Neural cell (in vitro differentiated cells): ENCODE measurements at regions not wholly inside any gene's neighbourhood (a gene's known extent, or its start where the extent isn't known, plus 50 kb on each side); places are given as distances from the start of the nearest gene placed in this dataset.

Experiments
- H2AFZ ChIP-seq: fragments of 200-600, 300-800 bp; sonication (generic), shearing (Covaris generic); 2 replicates; pipeline ENCODE4 v1.6.0; 2014; ENCODE audit warnings: low read depth, mild to moderate bottlenecking, antibody characterized with exemption, low read length, moderate library complexity
- H3F3A ChIP-seq: fragments of 200-600 bp; shearing (Covaris generic); 2 replicates; pipeline ENCODE4 v1.6.1; 2016; ENCODE audit warnings: mild to moderate bottlenecking, moderate library complexity, mixed read lengths, antibody characterized with exemption, low read length; ENCODE audit not compliant: insufficient read depth, poor library complexity, severe bottlenecking
- H3K27ac ChIP-seq: fragments of 200-600, 300-800 bp; sonication (generic), shearing (Covaris generic); 2 replicates; pipeline ENCODE4 v1.5.1; 2014; ENCODE audit warnings: mild to moderate bottlenecking, low read length, moderate library complexity
- H3K27me3 ChIP-seq: fragments of 300-800, 200-600 bp; sonication (generic), shearing (Covaris generic); 2 replicates; pipeline ENCODE4 v1.6.0; 2014; ENCODE audit warnings: mild to moderate bottlenecking, low read depth, low read length, moderate library complexity; ENCODE audit not compliant: insufficient read depth
- H3K36me3 ChIP-seq: fragments of 300-800, 200-600 bp; sonication (generic), shearing (Covaris generic); 2 replicates; pipeline ENCODE4 v1.5.1; 2014; ENCODE audit warnings: mild to moderate bottlenecking, antibody characterized with exemption, low read length, moderate library complexity; ENCODE audit not compliant: insufficient read depth
- H3K4me2 ChIP-seq: fragments of 300-800, 200-600 bp; sonication (generic), shearing (Covaris generic); 2 replicates; pipeline ENCODE4 v1.6.0; 2014; ENCODE audit warnings: mild to moderate bottlenecking, low read length
- H3K4me3 ChIP-seq: fragments of 300-800, 200-600 bp; sonication (generic), shearing (Covaris generic); 2 replicates; pipeline ENCODE4 v1.5.1; 2014; ENCODE audit warnings: mild to moderate bottlenecking, low read length, moderate library complexity
- H3K79me2 ChIP-seq: fragments of 200-600 bp; shearing (Covaris generic); replicated peaks from 2 replicates; pipeline ENCODE4 v1.6.0; 2014; ENCODE audit warnings: mild to moderate bottlenecking, low read length, moderate library complexity; ENCODE audit not compliant: insufficient read depth
- H3K9ac ChIP-seq: fragments of 300-800, 200-600 bp; sonication (generic), shearing (Covaris generic); 2 replicates; pipeline ENCODE4 v1.6.1; 2016; ENCODE audit warnings: mild to moderate bottlenecking, low read length, mixed read lengths
- H3K9me2 ChIP-seq: fragments of 200-600 bp; shearing (Covaris generic); 2 replicates; pipeline ENCODE4 v1.6.1; 2016; ENCODE audit warnings: mild to moderate bottlenecking, low read length, mixed read lengths; ENCODE audit not compliant: insufficient read depth
- H3K9me3 ChIP-seq: fragments of 200-600, 300-800 bp; sonication (generic), shearing (Covaris generic); 2 replicates; pipeline ENCODE4 v1.6.1; 2016; ENCODE audit warnings: mild to moderate bottlenecking, mixed run types, low read length, moderate library complexity, mixed read lengths
- H4K20me1 ChIP-seq: fragments of 200-600 bp; shearing (Covaris generic); 2 replicates; pipeline ENCODE4 v1.6.1; 2016; ENCODE audit warnings: mild to moderate bottlenecking, mixed run types; ENCODE audit not compliant: insufficient read depth
- EP300 ChIP-seq: fragments of 450-650 bp; conservative IDR thresholded peaks from 2 replicates; pipeline ENCODE4 v1.6.1; 2014; ENCODE audit warnings: antibody characterized with exemption, mild to moderate bottlenecking, moderate library complexity; ENCODE audit not compliant: poor library complexity, severe bottlenecking
- EZH2 ChIP-seq: fragments of 200-600, 300-800 bp; shearing (Covaris generic), sonication (generic); IDR thresholded peaks from 2 replicates; pipeline ENCODE4 v1.6.1; 2014; ENCODE audit warnings: antibody characterized with exemption, low read length, borderline replicate concordance, mild to moderate bottlenecking; ENCODE audit not compliant: insufficient read depth, poor library complexity, severe bottlenecking
- MXI1 ChIP-seq: fragments of 450-650 bp; conservative IDR thresholded peaks from 2 replicates; pipeline ENCODE4 v1.6.1; 2014; ENCODE audit warnings: antibody characterized with exemption, mild to moderate bottlenecking; ENCODE audit not compliant: poor library complexity, severe bottlenecking
- POLR2AphosphoS5 ChIP-seq: IDR thresholded peaks from 2 replicates; pipeline ENCODE4 v1.6.1; 2012
- RAD21 ChIP-seq: fragments of 450-650 bp; conservative IDR thresholded peaks from 2 replicates; pipeline ENCODE4 v1.6.1; 2014; ENCODE audit warnings: antibody characterized with exemption, mild to moderate bottlenecking, moderate library complexity
- SMC3 ChIP-seq: fragments of 450-650 bp; conservative IDR thresholded peaks from 2 replicates; pipeline ENCODE4 v1.6.1; 2014; ENCODE audit warnings: antibody characterized with exemption, mild to moderate bottlenecking, moderate library complexity; ENCODE audit not compliant: poor library complexity
- TAF1 ChIP-seq: IDR thresholded peaks from 2 replicates; pipeline ENCODE4 v1.6.1; 2012; ENCODE audit warnings: low read depth
- TF ChIP-seq, protein P1 (sequence below): IDR thresholded peaks from 2 replicates; pipeline ENCODE4 v1.6.1; 2012; ENCODE audit warnings: borderline replicate concordance
- TF ChIP-seq, protein P2 (sequence below): fragments of 450-650 bp; IDR thresholded peaks from 2 replicates; pipeline ENCODE4 v1.5.1; 2014; ENCODE audit warnings: antibody characterized with exemption, mild to moderate bottlenecking, moderate library complexity; ENCODE audit not compliant: poor library complexity, severe bottlenecking

DNA sequence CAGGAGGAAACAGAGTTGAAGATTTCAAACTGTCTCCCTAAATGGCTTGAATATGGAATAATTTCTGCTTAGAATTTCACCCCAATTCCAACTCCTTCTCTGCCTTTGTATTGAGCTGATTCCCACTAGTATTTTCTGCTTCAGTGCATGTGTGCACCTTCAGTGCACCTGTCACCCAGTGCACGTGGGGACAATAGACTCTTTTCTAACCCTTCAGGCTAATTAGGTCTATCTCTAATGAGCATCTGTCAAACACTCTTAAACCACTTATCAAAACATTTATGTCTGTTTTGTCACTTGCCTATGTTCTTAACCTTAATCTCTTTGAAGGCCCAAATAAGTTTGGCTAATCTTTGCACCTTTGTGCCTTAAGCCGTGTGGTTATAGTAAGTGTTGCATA lies 232.0 kb upstream of the NETO1 start:
- H3K36me3 ChIP-seq, result no peaks in the 10 kb centered on the region
- no peaks in the 10 kb centered on the region for H3F3A ChIP-seq
- H2AFZ ChIP-seq, result no peak overlapping the region
- H3K4me3 ChIP-seq, result no peak overlapping the region
- H3K9me3 ChIP-seq, result no peaks in the 10 kb centered on the region
- H3K27ac ChIP-seq, result no peak overlapping the region
- no peaks in the 10 kb centered on the region for H3K79me2 ChIP-seq
- peaks cover 6% of the 10 kb centered on the region for H3K27me3 ChIP-seq
- H4K20me1 ChIP-seq, result no peaks in the 10 kb centered on the region
- H3K9me2 ChIP-seq, result no peaks in the 10 kb centered on the region
- no peak overlapping the region for H3K9ac ChIP-seq
- H3K4me2 ChIP-seq, result no peak overlapping the region
- TF ChIP-seq TAF1 (no peak), EZH2 (no peak), MXI1 (no peak), POLR2AphosphoS5 (no peak), SMC3 (no peak), RAD21 (no peak), EP300 (no peak)
- TF ChIP-seq, protein P1, sequence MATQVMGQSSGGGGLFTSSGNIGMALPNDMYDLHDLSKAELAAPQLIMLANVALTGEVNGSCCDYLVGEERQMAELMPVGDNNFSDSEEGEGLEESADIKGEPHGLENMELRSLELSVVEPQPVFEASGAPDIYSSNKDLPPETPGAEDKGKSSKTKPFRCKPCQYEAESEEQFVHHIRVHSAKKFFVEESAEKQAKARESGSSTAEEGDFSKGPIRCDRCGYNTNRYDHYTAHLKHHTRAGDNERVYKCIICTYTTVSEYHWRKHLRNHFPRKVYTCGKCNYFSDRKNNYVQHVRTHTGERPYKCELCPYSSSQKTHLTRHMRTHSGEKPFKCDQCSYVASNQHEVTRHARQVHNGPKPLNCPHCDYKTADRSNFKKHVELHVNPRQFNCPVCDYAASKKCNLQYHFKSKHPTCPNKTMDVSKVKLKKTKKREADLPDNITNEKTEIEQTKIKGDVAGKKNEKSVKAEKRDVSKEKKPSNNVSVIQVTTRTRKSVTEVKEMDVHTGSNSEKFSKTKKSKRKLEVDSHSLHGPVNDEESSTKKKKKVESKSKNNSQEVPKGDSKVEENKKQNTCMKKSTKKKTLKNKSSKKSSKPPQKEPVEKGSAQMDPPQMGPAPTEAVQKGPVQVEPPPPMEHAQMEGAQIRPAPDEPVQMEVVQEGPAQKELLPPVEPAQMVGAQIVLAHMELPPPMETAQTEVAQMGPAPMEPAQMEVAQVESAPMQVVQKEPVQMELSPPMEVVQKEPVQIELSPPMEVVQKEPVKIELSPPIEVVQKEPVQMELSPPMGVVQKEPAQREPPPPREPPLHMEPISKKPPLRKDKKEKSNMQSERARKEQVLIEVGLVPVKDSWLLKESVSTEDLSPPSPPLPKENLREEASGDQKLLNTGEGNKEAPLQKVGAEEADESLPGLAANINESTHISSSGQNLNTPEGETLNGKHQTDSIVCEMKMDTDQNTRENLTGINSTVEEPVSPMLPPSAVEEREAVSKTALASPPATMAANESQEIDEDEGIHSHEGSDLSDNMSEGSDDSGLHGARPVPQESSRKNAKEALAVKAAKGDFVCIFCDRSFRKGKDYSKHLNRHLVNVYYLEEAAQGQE, result no peak
- TF ChIP-seq, protein P2, sequence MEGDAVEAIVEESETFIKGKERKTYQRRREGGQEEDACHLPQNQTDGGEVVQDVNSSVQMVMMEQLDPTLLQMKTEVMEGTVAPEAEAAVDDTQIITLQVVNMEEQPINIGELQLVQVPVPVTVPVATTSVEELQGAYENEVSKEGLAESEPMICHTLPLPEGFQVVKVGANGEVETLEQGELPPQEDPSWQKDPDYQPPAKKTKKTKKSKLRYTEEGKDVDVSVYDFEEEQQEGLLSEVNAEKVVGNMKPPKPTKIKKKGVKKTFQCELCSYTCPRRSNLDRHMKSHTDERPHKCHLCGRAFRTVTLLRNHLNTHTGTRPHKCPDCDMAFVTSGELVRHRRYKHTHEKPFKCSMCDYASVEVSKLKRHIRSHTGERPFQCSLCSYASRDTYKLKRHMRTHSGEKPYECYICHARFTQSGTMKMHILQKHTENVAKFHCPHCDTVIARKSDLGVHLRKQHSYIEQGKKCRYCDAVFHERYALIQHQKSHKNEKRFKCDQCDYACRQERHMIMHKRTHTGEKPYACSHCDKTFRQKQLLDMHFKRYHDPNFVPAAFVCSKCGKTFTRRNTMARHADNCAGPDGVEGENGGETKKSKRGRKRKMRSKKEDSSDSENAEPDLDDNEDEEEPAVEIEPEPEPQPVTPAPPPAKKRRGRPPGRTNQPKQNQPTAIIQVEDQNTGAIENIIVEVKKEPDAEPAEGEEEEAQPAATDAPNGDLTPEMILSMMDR, result no peak

DNA sequence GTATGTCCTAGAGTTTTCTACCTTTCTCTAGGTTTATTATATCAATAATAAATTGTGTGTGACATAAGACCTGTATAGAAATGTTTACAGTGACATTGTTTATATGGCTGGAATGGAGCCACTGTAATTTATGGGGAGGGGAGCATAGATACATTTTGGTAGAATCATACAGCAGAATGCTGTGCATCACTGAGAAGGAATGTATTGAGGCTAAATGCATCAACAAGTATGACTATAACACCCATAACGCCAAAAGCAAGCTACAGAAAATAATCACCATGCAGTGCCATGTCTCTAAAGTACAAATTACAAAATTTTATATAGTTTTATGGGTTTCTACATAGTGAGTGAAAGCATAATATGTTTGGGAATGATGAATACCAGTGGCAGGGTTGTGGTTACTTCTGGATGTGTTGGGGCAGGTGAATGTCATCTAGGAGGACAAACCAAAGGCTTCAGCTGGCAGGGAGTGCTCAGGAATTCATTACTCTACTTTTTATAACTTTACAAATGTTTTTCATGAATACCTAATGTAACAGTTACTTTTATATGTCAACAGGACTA lies 226.0 kb upstream of the NETO1 start:
- Histone ChIP-seq H3K9me2 (no peaks in the 10 kb centered on the region), H3K4me2 (no peak overlapping the region), H3K27ac (no peak overlapping the region), H3K79me2 (no peaks in the 10 kb centered on the region), H3K36me3 (no peaks in the 10 kb centered on the region), H2AFZ (no peak overlapping the region), H3K4me3 (no peak overlapping the region), H3K27me3 (peaks cover 6% of the 10 kb centered on the region), H3K9me3 (no peaks in the 10 kb centered on the region), H3K9ac (no peak overlapping the region), H3F3A (no peaks in the 10 kb centered on the region), H4K20me1 (no peaks in the 10 kb centered on the region)
- TF ChIP-seq MXI1 (no peak), TAF1 (no peak), EZH2 (no peak), EP300 (no peak), SMC3 (no peak), POLR2AphosphoS5 (no peak), RAD21 (no peak)
- TF ChIP-seq, protein P2, result no peak
- TF ChIP-seq, protein P1, result no peak
